ENCODE measurements at regions not wholly inside any gene's neighbourhood (a gene's known extent, or its start where the extent isn't known, plus 50 kb on each side); places are given as distances from the start of the nearest gene placed in this dataset.

DNA sequence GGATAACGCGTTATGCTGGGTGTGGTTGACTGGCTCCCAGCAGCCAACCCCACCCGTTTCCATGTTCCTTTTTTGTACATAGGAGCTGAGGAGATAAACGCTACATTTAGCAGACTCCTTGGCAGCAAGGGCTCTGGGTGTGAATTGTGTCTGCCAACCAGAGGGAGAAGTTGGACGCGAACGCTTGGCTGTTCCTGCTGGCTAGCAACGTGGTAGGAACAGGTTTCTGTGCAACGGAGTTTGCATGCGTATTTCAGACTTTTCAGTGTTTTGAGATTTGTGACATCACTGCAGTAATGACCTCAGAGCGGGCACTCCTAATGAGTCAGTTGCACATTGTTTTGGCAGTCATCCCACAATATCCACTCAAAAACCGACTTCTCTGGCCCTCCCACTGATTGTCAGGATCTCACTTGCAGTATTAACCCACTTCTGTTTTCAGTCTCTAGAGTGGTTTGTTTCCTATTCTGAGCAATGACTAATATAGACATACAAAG lies 98.7 kb upstream of the RGS1 start:
- Histone ChIP-seq H3K27me3 (no peaks in the 10 kb centered on the region), H3K4me1 (no peaks in the 10 kb centered on the region), H3K36me3 (no peaks in the 10 kb centered on the region), H3K4me3 (no peak overlapping the region), H3K27ac (no peak overlapping the region), H3K9me3 (no peaks in the 10 kb centered on the region)
- TF ChIP-seq POLR2AphosphoS5 (IDR thresholded peaks at IDR 0.05), result no peak
- TF ChIP-seq POLR2A (IDR thresholded peaks at IDR 0.05), result no peak
- no peak for TF ChIP-seq CTCF (IDR thresholded peaks at IDR 0.05)
- no peak for DNase-seq (ENCODE audit: low spot score in 2 of 2)
- intact Hi-C loops (cut with DNase I; ENCODE audit: low total_unique reads), result no loop called here

GRCh38 chr1:192477630-192478029 lies 97.9 kb upstream of the RGS1 start:
- Histone ChIP-seq H3K27ac (no peak overlapping the region), H3K27me3 (no peaks in the 10 kb centered on the region), H3K4me3 (no peak overlapping the region), H3K36me3 (no peaks in the 10 kb centered on the region), H3K4me1 (no peaks in the 10 kb centered on the region), H3K9me3 (no peaks in the 10 kb centered on the region)
- DNase-seq (ENCODE audit: low spot score in 2 of 2), result no peak
- TF ChIP-seq POLR2AphosphoS5 (IDR thresholded peaks at IDR 0.05) (no peak), CTCF (IDR thresholded peaks at IDR 0.05) (peak; percentile 36 to 77 (median 72))
- intact Hi-C loops (cut with DNase I; ENCODE audit: low total_unique reads), result no loop called here

DNA sequence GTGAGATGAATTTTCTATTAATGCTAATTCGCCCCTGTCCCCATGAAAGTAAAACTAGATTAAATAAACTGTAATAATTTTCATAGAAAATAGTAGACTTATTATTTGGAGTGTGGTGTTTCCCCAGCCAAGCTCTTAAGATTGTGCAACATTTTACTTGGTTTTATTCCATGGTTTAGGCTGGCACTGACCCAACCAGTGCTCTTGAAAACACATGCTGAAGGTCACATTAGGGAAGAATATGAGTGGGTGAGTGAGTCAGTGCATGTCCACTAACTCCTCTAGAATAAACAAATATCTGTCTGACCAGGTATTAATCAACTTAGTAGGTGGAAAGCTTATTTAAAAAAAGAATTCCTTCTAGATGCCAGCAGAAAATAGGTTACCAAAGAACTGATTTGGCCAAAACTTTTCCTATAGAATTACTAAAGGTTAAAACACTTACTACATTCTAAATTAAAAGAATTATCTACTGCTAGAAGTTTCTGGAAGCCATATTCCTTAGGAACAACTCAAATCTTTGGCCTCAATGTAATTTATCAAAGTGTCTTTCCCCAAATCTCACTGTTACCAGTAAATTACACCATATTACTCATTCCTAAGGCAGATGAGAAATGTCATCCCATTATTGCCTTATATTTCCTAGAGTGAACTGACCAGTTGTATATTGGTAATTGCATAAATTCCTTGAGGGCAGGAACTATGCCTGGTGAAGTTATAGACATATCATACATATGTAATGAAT lies 89.7 kb upstream of the RGS1 start:
- Histone ChIP-seq H3K36me3 (no peaks in the 10 kb centered on the region), H3K27ac (peak overlapping the region; percentile 74 to 92), H3K4me3 (no peak overlapping the region), H3K4me1 (peaks cover 0 to 23% of the 10 kb centered on the region in 2 donors), H3K9me3 (no peaks in the 10 kb centered on the region), H3K27me3 (no peaks in the 10 kb centered on the region)
- no peak for TF ChIP-seq POLR2A (IDR thresholded peaks at IDR 0.05)
- TF ChIP-seq POLR2AphosphoS5 (IDR thresholded peaks at IDR 0.05), result peak in 2 of 3 donors; percentile 75 to 84
- intact Hi-C loops (cut with DNase I; ENCODE audit: low total_unique reads), result no loop called here
- peak; percentile 69 to 87 for DNase-seq (ENCODE audit: low spot score in 2 of 2)

DNA sequence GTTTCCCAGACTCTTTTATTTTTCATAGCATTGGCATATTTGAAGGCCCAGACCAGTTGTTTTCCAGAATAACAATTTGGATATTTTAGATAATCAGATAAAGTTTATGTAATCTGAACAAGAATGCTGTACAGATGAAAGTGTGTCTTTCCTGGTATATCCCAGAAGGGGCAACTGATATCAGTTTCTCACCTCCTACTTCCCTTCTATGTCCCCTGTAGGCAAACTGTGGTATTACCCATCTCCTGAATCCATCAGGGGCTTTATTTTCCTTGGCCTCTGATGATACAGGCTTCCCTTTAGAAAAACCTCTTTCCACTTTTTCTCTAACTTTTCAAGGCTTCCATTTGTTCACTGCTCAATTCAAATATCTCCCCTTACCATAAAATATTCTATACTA lies 87.5 kb upstream of the RGS1 start:
- TF ChIP-seq POLR2AphosphoS5 (IDR thresholded peaks at IDR 0.05) (no peak), POLR2A (IDR thresholded peaks at IDR 0.05) (no peak), CTCF (IDR thresholded peaks at IDR 0.05) (no peak)
- Histone ChIP-seq H3K27ac (peak overlapping the region in 1 of 2 donors; percentile 89), H3K27me3 (no peaks in the 10 kb centered on the region), H3K4me3 (no peak overlapping the region), H3K9me3 (no peaks in the 10 kb centered on the region), H3K4me1 (peaks cover 0 to 23% of the 10 kb centered on the region in 2 donors), H3K36me3 (no peaks in the 10 kb centered on the region)
- no peak for DNase-seq (ENCODE audit: low spot score in 2 of 2)
- intact Hi-C loops (cut with DNase I; ENCODE audit: low total_unique reads), result no loop called here

DNA sequence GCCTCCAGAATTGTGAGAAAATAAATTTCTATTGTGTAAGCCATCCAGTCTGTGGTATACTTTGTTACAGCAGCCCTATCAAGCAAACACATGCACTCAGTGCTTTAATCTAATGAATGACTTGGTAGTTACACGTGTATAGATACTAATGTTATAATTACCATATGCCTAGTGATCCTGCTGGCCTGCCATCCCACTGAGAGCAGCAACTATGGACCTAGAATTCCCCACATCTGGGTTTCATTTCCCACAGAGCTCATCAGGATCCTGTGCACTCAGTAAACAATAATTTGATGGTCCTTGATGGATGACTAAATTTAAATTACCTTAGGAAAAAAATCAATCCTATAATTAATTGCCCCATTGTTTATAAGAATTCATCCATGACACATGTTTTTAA lies 86.5 kb upstream of the RGS1 start:
- TF ChIP-seq POLR2A (IDR thresholded peaks at IDR 0.05) (no peak), POLR2AphosphoS5 (IDR thresholded peaks at IDR 0.05) (no peak), CTCF (IDR thresholded peaks at IDR 0.05) (no peak)
- peaks cover 0 to 23% of the 10 kb centered on the region in 2 donors for H3K4me1 ChIP-seq
- no peak for DNase-seq (ENCODE audit: low spot score in 2 of 2)
- intact Hi-C loops (cut with DNase I; ENCODE audit: low total_unique reads), result no loop called here
- H3K4me3 ChIP-seq, result no peak overlapping the region
- peak overlapping the region; percentile 74 to 89 for H3K27ac ChIP-seq
- H3K9me3 ChIP-seq, result no peaks in the 10 kb centered on the region
- H3K36me3 ChIP-seq, result no peaks in the 10 kb centered on the region
- H3K27me3 ChIP-seq, result no peaks in the 10 kb centered on the region
